Right lobe of liver (tissue), 4 donors: ENCODE measurements at regions not wholly inside any gene's neighbourhood (a gene's known extent, or its start where the extent isn't known, plus 50 kb on each side); places are given as distances from the start of the nearest gene placed in this dataset.

Experiments
- CTCF ChIP-seq, 4 donors: fragments of 200-600 bp in 3 of 4; fragments of 450-650 bp in 1 of 4; IDR thresholded peaks; one replicate each; pipeline versions ENCODE4 v1.5.1 to v1.8.0; 2016 to 2022; ENCODE audit warnings: antibody characterized with exemption in 4 of 4, mild to moderate bottlenecking in 2 of 4
- POLR2A ChIP-seq: fragments of 450-650 bp; IDR thresholded peaks from one replicate; pipeline ENCODE4 v1.6.1; 2017; ENCODE audit warnings: antibody characterized with exemption, mild to moderate bottlenecking
- donor health status: DM: no; HTN: no; CAD: no.
- donor health status: DM: no; HTN: no; CAD: no.
- donor health status: DM: no; HTN: yes; CAD: no.

GRCh38 chr9:73037613-73038012 lies 84.8 kb upstream of the ALDH1A1 start:
- no peak for TF ChIP-seq CTCF (IDR thresholded peaks at IDR 0.05)
- no peak for TF ChIP-seq POLR2A
